IMR-90 (cell line): ENCODE measurements at regions not wholly inside any gene's neighbourhood (a gene's known extent, or its start where the extent isn't known, plus 50 kb on each side); places are given as distances from the start of the nearest gene placed in this dataset.

Experiments used
- BHLHE40 ChIP-seq: fragments of 150-350 bp; IDR thresholded peaks from 2 replicates; pipeline ENCODE4 v1.6.1; 2016; ENCODE audit warnings: mild to moderate bottlenecking, low read depth, low read length
- CEBPB ChIP-seq: IDR thresholded peaks from 2 replicates; pipeline ENCODE4 v1.6.1; 2012; ENCODE audit warnings: low read depth, low read length, improper control_type of control experiment
- FOS ChIP-seq: fragments of 150-350 bp; IDR thresholded peaks from 2 replicates; pipeline ENCODE4 v1.6.1; 2016; ENCODE audit warnings: low read depth, low read length
- MAFK ChIP-seq: IDR thresholded peaks from 2 replicates; pipeline ENCODE4 v1.6.1; 2012; ENCODE audit warnings: low read depth, low read length, improper control_type of control experiment
- MAZ ChIP-seq: IDR thresholded peaks from 2 replicates; pipeline ENCODE4 v1.6.1; 2012; ENCODE audit warnings: low read depth, mild to moderate bottlenecking, low read length, improper control_type of control experiment, moderate library complexity, borderline replicate concordance
- POLR2A ChIP-seq: IDR thresholded peaks from 2 replicates; pipeline ENCODE4 v1.6.1; 2012; ENCODE audit warnings: mild to moderate bottlenecking, low read depth, low read length
- RAD21 ChIP-seq: IDR thresholded peaks from 2 replicates; pipeline ENCODE4 v1.6.1; 2012; ENCODE audit warnings: low read length, improper control_type of control experiment
- RCOR1 ChIP-seq: IDR thresholded peaks from 2 replicates; pipeline ENCODE4 v1.6.1; 2012; ENCODE audit warnings: mild to moderate bottlenecking, low read length, improper control_type of control experiment; ENCODE audit not compliant: insufficient replicate concordance
- RFX5 ChIP-seq: IDR thresholded peaks from 2 replicates; pipeline ENCODE4 v1.8.0; 2012; ENCODE audit warnings: low read depth, mild to moderate bottlenecking, low read length, moderate library complexity
- SMC3 ChIP-seq: fragments of 150-350 bp; IDR thresholded peaks from 2 replicates; pipeline ENCODE4 v1.6.1; 2016; ENCODE audit warnings: low read depth, mild to moderate bottlenecking, antibody characterized with exemption, low read length, moderate library complexity
- TF ChIP-seq, protein P1 (sequence below): conservative IDR thresholded peaks from 2 replicates; pipeline ENCODE4 v1.5.1; 2012; ENCODE audit warnings: mild to moderate bottlenecking, low read depth, low read length, improper control_type of control experiment

DNA sequence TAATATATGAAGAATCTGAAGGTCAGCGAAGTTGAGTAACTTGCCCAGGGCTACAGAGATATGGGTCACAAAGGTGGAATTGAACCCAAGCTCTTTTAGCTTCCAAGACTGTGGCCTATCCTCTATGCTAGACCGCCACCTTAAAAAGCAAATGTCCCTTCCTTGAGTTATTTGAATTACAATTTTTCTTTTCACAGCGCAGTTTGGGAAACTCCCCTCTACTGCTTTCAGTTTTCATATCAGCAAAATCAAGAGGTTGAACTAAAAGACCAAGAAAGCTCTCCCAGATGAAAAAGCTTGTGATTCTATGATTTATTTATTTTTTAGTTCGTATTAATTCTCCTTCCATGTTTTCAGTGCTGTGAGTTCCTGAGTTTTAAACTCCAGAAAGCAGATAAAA lies 174.5 kb upstream of the C1QTNF7 start:
- TF ChIP-seq, protein P1, sequence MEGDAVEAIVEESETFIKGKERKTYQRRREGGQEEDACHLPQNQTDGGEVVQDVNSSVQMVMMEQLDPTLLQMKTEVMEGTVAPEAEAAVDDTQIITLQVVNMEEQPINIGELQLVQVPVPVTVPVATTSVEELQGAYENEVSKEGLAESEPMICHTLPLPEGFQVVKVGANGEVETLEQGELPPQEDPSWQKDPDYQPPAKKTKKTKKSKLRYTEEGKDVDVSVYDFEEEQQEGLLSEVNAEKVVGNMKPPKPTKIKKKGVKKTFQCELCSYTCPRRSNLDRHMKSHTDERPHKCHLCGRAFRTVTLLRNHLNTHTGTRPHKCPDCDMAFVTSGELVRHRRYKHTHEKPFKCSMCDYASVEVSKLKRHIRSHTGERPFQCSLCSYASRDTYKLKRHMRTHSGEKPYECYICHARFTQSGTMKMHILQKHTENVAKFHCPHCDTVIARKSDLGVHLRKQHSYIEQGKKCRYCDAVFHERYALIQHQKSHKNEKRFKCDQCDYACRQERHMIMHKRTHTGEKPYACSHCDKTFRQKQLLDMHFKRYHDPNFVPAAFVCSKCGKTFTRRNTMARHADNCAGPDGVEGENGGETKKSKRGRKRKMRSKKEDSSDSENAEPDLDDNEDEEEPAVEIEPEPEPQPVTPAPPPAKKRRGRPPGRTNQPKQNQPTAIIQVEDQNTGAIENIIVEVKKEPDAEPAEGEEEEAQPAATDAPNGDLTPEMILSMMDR, result no peak
- no peak for TF ChIP-seq POLR2A
- TF ChIP-seq MAZ, result no peak
- TF ChIP-seq CEBPB, result no peak
- TF ChIP-seq RFX5, result no peak
- no peak for TF ChIP-seq BHLHE40
- no peak for TF ChIP-seq RAD21
- TF ChIP-seq RCOR1, result no peak
- no peak for TF ChIP-seq SMC3
- no peak for TF ChIP-seq MAFK
- TF ChIP-seq FOS, result no peak
